ENCODE measurements at regions not wholly inside any gene's neighbourhood (a gene's known extent, or its start where the extent isn't known, plus 50 kb on each side); places are given as distances from the start of the nearest gene placed in this dataset.

- TF ChIP-seq, protein P1, sequence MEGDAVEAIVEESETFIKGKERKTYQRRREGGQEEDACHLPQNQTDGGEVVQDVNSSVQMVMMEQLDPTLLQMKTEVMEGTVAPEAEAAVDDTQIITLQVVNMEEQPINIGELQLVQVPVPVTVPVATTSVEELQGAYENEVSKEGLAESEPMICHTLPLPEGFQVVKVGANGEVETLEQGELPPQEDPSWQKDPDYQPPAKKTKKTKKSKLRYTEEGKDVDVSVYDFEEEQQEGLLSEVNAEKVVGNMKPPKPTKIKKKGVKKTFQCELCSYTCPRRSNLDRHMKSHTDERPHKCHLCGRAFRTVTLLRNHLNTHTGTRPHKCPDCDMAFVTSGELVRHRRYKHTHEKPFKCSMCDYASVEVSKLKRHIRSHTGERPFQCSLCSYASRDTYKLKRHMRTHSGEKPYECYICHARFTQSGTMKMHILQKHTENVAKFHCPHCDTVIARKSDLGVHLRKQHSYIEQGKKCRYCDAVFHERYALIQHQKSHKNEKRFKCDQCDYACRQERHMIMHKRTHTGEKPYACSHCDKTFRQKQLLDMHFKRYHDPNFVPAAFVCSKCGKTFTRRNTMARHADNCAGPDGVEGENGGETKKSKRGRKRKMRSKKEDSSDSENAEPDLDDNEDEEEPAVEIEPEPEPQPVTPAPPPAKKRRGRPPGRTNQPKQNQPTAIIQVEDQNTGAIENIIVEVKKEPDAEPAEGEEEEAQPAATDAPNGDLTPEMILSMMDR (IDR thresholded peaks at IDR 0.05; ENCODE audit: control insufficient read depth, extremely low read depth, insufficient read depth) = no peak
- no peak for DNase-seq (ENCODE audit: low read depth)
- no peak overlapping the region for H3K4me3 ChIP-seq (ENCODE audit: low read depth, low read length)
Measured at GRCh38 chr6:104434519-104434918, 425.2 kb downstream of the HACE1 start.

DNA sequence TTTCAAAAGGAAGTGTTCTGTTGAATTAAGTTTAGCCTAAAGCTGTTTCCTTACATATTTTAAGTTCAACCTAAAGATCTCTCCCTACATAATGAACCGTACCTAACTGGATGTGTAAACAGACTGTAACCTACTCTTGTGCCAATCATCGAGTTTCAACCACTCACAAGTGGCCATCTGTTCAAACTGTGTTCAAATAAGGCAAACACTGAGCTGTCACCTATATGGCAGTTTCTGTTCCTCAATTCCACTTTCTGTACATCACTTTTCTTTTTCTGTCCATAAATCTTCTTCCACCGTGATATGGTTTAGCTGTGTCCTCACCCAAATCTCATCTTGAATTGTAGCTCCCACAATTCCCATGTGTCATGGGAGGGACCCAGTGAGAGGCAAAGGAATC is 428.6 kb downstream of the HACE1 start:
- no peak for DNase-seq (ENCODE audit: low read depth)
- H3K4me3 ChIP-seq (ENCODE audit: low read depth, low read length) = no peak overlapping the region
- TF ChIP-seq, protein P1 (IDR thresholded peaks at IDR 0.05; ENCODE audit: control insufficient read depth, extremely low read depth, insufficient read depth) = no peak

DNA sequence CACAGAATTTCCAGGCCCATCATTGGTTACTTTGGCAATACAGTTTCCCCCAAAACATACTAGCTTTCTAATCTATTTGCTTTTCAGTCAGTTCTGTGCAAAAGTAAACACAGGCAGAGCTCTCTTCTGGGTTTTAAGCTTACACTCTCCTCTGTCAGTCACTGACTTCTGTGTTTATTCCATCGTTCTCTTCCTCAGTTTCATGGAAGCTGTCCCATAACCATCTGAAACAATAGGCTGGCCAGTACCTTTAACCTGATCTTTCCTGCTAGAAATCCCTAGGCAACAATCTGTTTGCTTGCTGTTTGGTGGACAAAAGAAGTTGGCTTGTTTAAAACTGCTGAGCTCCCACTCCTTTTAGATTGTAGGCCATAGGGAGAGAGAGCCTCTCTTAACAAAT is 431.5 kb downstream of the HACE1 start:
- DNase-seq (ENCODE audit: low read depth) = no peak
- no peak overlapping the region for H3K4me3 ChIP-seq (ENCODE audit: low read depth, low read length)
- TF ChIP-seq, protein P1 (IDR thresholded peaks at IDR 0.05; ENCODE audit: control insufficient read depth, extremely low read depth, insufficient read depth) = no peak

DNA sequence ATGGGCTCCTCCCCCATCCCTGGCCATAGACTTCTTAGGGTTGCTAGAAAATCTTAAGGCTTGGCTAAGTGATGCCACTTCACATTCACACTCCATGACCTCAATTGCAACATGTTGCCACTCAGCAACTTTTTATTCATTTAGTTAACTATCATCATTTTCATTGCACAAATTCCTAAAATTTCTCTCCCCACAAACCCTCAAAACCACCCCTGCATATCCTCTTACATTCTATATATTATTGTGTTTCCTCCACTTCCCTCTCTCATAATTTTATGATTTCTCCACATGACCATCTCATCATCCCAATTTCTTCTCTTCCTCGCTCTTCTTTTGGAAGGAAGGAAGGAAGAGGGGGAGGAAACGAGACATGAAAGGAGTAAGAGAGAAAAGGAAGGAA is 436.0 kb downstream of the HACE1 start:
- TF ChIP-seq, protein P1 (IDR thresholded peaks at IDR 0.05; ENCODE audit: control insufficient read depth, extremely low read depth, insufficient read depth) = no peak

DNA sequence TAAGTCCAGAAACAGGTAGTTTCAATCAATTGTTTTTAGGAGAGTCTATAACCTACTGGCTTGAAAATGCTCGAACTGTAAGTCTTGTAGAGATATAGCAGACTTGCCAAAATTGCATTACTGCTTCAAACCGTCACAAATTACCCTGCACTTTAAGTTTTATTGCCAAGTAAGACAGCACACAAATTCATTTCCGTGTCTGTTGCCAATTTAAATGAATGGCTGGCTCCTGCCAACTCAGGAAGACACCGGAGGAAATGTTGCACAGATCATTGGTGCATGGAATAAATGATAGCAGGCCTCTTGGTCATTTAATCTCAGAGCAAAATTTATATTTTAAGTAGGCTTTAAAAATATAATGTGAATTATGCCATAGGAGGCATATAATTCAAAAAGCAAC is 438.1 kb downstream of the HACE1 start:
- DNase-seq (ENCODE audit: low read depth) = no peak
- H3K4me3 ChIP-seq (ENCODE audit: low read depth, low read length) = no peak overlapping the region
- TF ChIP-seq, protein P1 (IDR thresholded peaks at IDR 0.05; ENCODE audit: control insufficient read depth, extremely low read depth, insufficient read depth) = no peak

More for the DNA sequence above, 436.0 kb downstream of the HACE1 start:
- H3K4me3 ChIP-seq (ENCODE audit: low read depth, low read length) = no peak overlapping the region
- DNase-seq (ENCODE audit: low read depth) = no peak

GRCh38 chr6:104418839-104419238 is 440.9 kb downstream of the HACE1 start:
- H3K4me3 ChIP-seq (ENCODE audit: low read depth, low read length) = no peak overlapping the region
- no peak for DNase-seq (ENCODE audit: low read depth)
- TF ChIP-seq, protein P1 (IDR thresholded peaks at IDR 0.05; ENCODE audit: control insufficient read depth, extremely low read depth, insufficient read depth) = no peak

GRCh38 chr6:104418125-104418524 is 441.6 kb downstream of the HACE1 start:
- DNase-seq (ENCODE audit: low read depth) = no peak
- H3K4me3 ChIP-seq (ENCODE audit: low read depth, low read length) = no peak overlapping the region
- TF ChIP-seq, protein P1 (IDR thresholded peaks at IDR 0.05; ENCODE audit: control insufficient read depth, extremely low read depth, insufficient read depth) = no peak

All from LNCaP clone FGC (cell line).